Erythroblast (primary cell): ENCODE measurements at regions not wholly inside any gene's neighbourhood (a gene's known extent, or its start where the extent isn't known, plus 50 kb on each side); places are given as distances from the start of the nearest gene placed in this dataset.
"Not testable (repeated sequence)": the region's sequence is repeated elsewhere in the genome, so short reads cannot be mapped to it uniquely, and the experiment has no call there.

Source experiments
- DNase-seq, 2 experiments: peaks; one replicate each; lab custom pipeline; 2025; lab: John Stamatoyannopoulos, UW
- GATA1 ChIP-seq: IDR thresholded peaks from 2 replicates; pipeline ENCODE4 v1.6.1; 2011; ENCODE audit warnings: low read depth, mild to moderate bottlenecking, control low read depth, low read length, moderate library complexity
- POLR2A ChIP-seq: IDR thresholded peaks from 2 replicates; pipeline ENCODE4 v1.6.1; 2011; ENCODE audit warnings: mild to moderate bottlenecking, low read length

DNA sequence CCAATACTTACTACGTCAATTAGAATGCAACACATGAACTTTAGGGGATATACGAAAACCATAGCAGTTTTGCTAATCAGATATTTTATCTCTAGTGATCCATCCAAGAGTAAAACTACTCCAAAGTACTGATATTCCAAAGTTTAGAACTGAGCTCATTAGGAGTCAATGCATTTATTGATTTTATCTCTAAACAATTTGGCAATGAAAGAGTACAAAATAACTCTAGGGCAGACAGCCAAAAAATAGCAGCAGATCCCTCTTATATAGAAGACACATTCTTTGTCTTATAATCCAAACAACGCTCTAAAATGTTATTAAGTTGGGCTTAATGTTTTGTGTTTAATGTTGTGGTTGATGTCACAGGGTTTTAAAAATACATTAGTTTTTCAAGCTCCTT is 923.9 kb upstream of the MAN1A1 start:
- DNase-seq = no peak
- TF ChIP-seq POLR2A = no peak
- no peak for TF ChIP-seq GATA1

DNA sequence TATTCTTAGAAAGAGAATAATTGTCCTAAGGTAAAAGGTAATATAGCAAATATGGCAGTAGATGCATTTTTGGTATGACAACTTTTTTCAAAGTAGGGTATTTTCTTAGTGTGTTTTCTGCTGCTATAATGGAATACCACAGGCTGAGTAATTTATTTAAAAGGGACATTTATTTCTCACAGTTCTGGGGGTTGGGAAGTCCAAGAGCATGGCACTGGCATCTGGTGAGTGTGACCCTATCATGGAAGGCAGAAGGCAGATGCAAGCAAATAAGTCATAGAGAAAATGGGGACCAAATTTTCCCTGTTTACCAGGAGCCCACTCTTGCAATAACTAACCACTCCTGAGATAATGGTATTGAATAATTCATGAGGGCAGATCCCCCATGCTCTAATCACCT is 922.5 kb upstream of the MAN1A1 start:
- DNase-seq = no peak
- TF ChIP-seq GATA1 (no peak), POLR2A (no peak)

DNA sequence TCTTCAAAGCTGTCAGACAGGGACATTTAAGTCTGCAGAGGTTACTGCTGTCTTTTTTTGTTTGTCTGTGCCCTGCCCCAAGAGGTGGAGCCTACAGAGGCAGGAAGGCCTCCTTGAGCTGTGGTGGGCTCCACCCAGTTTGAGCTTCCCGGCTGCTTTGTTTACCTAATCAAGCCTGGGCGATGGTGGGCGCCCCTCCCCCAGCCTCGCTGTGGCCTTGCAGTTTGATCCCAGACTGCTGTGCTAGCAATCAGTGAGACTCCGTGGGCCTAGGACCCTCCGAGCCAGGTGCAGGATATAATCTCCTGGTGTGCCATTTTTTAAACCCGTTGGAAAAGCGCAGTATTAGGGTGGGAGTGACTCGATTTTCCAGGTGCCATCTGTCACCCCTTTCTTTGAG is 918.7 kb upstream of the MAN1A1 start:
- not testable (repeated sequence) for DNase-seq

DNA sequence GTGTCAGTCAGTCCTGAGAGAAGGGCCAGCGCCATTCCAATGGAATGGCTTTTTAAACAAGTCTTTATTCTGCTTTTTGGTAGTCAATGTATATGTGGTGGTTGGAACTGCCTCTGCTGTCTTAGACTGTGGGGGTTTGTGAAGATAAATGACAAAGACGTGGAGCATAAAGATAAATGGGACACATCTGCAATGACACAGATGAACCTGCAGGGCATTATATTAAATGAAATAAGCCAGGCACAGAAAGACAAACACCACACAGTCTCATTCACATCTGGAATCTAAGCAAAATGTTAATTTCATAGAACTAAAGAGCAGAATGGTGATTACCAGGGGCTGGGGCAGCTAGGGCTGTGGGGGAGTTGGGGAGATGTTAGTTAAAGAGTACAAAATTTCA is 912.8 kb upstream of the MAN1A1 start:
- DNase-seq = no peak
- TF ChIP-seq GATA1 = no peak
- TF ChIP-seq POLR2A = no peak

DNA sequence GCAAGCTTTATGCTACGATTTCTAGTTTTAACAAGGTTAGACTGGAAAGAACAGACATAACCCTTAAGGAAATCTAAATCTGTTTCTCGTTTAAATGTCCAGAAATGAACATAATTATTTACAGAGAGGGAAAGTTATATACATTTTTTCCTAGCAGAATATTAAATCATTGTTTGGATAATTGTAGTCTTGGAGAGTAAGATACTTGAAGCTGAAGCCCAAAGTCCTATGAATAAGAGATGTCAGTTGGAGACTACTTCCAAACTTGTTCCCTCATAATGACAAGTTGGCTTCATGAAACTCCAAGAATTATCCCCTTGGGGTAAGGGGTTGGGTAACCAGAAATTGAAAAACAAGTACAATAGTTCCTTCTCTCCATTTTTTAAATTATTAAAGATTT is 911.1 kb upstream of the MAN1A1 start:
- TF ChIP-seq GATA1 = no peak
- no peak for TF ChIP-seq POLR2A
- DNase-seq = no peak

DNA sequence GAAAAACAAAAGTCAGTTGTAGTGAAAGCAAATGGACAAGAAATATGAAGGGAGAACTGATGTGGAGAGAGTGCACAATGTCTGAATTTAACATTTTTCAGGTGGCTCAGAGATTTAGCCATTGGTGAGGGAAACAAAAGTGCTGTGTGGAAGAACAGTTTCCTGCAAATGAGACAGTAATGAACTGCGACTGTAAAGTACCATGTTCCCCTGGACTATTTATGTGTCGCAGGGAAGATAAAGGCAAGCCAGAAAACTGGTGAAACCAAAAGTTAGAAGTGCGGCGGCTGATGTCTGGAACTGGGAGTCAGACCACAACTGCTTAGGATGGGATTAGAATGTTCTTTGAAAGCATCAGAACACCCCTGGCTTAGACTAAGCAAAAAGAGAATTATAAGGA is 905.1 kb upstream of the MAN1A1 start:
- TF ChIP-seq POLR2A (no peak), GATA1 (no peak)
- DNase-seq = no peak

DNA sequence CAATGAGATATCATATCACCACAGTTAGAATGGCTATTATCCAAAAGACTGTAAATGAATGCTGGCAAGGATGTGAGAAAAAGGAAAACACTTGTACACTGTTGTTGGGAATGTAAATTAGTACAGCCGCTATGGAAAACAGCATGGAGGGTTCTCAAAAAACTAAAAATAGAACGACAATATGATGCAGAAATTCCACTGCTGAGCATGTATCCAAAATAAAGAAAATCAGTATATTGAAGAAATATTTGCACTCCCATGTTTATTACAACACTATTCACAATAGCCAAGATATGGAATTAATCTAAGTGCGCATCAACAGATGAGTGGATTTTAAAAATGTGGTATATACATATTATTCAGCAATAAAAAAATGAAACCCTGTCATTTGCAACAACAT is 898.9 kb upstream of the MAN1A1 start:
- DNase-seq = no peak
- TF ChIP-seq GATA1 = no peak
- TF ChIP-seq POLR2A = no peak

DNA sequence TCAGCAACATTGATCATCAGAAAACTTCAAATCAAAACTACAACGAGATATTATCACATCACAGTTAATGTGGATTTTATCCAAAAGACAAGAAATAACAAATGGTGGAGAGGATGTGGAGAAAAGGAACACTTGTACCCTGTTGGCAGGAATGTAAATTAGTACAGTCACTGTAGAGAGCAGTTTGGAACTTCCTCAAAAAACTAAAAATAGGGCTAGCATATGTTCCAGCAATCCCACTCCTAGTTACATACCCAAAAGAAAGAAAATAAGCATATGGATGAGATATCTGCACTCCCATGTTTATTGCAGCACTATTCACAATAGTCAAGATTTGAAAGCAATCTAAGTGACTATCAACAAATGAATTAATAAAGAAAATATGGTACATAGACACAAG is 887.7 kb upstream of the MAN1A1 start:
- TF ChIP-seq GATA1 = no peak
- no peak for TF ChIP-seq POLR2A
- DNase-seq = no peak

DNA sequence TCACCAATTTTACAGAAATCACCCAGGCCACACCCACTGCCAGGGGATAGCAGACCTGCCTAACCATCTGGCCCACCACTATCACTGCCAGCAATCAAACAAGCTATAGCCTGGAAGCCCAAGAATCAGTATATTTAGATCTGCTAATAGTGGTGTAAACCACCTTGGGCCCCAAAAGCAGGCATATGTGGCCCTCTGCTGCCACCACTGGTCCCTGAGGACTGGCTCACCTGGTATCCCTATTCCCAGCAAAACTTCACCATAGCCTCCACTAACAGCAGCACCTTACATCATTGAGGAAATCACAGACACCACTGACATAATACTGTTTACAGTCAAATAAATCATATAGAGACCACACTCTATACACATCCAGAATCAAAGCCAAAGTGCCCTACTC is 880.4 kb upstream of the MAN1A1 start:
- DNase-seq = no peak
- TF ChIP-seq GATA1 (no peak), POLR2A (no peak)

DNA sequence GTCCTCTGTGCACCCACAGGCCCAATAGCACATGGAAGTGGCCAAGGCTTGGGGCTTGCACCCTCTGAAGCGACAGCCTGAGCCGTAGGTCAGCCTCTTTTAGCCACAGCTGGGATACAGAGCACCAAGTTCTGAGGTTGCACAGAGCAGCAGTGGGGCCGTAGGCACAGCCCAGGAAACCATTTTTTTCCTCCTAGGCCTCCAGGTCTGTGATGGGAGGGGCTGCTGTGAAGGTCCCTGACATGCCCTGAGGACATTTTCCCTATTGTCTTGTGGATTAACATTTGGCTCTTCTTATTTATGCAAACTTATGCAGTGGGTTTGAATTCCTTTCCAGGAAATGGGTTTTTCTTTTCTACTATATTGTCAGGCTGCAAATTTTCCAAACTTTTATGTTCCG is 878.7 kb upstream of the MAN1A1 start:
- TF ChIP-seq POLR2A = no peak
- no peak for TF ChIP-seq GATA1
- no peak for DNase-seq

DNA sequence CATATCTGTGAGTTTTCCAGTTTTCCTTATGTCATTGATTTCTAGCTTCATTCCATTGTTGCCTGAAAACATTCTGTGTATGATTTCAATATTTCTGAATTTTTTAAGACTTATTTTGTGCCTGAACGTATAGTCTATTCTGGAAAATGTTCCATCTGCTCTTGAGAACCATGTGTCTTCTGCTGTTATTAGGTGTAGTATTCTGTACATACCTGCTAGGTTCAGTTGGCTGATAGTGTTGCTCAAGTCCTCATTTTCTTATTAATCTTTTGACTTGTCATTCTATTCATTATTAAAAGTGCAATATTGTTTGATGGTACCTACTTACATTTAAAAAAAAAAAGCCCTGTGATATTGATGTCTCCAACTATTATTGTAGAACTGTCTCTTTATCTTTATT is 869.8 kb upstream of the MAN1A1 start:
- no peak for TF ChIP-seq GATA1
- TF ChIP-seq POLR2A = no peak
- DNase-seq = no peak

DNA sequence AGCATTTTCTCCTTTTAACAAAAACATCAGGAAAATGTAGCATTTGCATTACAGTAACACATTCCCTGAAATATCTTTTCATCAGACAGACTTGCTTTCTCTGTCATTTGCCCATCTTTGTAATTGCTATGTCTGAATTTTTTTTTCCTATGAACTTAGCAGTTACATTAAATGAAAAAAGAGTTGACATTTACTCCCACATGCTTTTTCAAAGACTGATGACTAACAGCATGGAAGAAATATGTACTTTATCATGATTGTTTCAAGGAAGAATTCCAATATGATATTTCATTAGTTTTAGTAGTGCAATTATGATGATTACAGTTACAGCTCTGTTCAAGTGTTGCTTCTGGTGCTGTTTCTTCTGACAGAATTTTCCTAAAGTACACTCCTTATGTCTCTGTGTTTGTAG is 864.5 kb upstream of the MAN1A1 start:
- TF ChIP-seq POLR2A (no peak), GATA1 (no peak)
- DNase-seq = no peak

DNA sequence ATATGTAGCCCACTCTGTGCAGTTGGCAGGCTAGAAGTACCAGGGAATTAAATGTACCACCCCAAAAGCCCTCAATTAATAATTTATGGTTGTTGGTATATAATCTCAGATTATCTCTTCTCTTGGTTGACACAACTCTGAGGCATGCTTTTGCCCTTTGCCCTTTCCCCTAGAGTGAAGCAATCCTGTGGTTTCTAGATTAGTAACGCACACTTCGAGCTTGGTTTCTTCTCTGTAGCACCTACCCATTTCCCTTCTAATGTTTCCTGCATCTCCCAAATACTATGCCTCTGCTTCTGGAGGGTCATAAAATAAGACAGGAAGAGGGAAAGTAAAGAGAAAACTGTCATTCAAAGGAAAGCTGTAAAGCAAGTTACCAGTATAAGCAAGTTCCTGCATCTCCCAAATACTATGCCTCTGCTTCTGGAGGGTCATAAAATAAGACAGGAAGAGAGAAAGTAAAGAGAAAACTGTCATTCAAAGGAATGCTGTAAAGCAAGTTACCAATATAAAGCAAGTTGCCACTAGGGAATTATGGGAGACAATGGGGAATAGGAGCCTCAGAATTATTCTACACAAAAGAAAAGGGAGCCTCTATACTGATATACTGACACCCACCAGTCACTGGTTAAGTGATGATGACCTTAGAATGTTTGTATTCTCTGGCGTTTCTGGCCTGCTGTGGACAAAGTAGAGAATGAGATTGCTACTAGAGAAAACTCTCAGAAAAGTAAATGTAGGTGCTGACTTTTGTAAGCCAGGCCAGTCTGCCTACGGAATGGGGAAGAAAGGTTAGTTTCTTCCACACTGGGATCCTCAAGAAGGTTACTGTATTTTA is 862.6 kb upstream of the MAN1A1 start:
- DNase-seq = no peak
- TF ChIP-seq POLR2A (no peak), GATA1 (no peak)

DNA sequence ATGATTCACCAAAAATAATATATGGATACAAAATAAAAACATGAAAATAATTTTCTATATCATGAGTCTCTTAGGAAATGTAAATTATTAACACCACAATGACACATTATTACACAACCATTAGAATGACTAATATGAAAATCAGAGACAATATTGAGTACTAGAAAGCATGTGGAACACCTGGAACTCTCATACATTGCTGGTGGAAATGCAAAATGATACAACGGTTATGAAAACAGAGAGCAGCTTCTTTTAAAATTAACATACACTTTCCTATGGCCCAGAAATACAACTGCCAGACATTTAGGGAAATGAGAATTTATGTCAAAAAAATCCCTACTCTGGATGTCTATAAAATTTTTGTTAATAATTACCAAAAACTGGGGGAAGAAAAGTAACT is 853.3 kb upstream of the MAN1A1 start:
- TF ChIP-seq GATA1 (no peak), POLR2A (no peak)
- DNase-seq = no peak

DNA sequence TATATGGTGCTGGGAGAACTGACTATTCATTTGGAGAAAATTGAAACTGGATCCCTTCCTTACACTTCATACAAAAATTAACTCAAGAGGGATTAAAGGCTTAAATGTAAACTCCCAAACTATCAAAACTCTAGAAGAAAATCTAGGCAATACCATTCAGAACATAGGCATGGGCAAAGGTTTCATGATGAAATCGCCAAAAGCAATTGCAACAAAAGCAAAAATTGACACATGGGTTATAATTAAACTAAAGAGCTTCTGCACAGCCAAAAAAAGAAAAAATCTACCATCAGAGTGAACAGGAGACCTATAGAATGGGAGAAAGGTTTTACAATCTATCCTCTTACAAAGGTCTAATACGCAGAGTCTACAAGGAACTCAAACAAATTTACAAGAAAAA is 851.3 kb upstream of the MAN1A1 start:
- TF ChIP-seq POLR2A = no peak
- TF ChIP-seq GATA1 = no peak
- no peak for DNase-seq
